GM21360 (cell line): ENCODE measurements at regions not wholly inside any gene's neighbourhood (a gene's known extent, or its start where the extent isn't known, plus 50 kb on each side); places are given as distances from the start of the nearest gene placed in this dataset.

Experiments used
- ATAC-seq: cut with Tn5 transposase; IDR thresholded peaks from one replicate; pipeline ENCODE4 v1.9.1; 2021; ENCODE audit warnings: mild to moderate bottlenecking, moderate library complexity; ENCODE audit not compliant: unreplicated experiment

DNA sequence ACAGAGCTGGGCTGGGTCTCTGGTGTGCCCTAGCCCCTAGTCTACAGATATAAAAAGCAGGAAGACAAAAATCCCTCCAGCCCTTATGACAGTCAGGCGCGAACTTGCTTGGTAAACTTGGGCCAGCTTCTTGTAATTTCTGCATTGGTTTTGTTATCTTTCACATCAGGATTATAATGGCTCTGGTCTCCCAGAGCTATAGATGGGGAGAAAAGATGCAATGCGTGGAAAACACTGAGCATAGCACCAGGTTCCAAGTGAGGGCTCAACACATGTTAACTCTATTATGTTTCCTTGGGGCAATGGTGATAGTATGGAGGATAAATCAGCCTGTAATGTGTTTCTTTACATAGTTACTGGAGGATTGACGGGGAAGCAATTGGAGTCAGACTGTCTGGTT, 246.8 kb upstream of the KCNG1 start:
- no peak for ATAC-seq

GRCh38 chr20:51267679-51268078, 244.8 kb upstream of the KCNG1 start:
- no peak for ATAC-seq

DNA sequence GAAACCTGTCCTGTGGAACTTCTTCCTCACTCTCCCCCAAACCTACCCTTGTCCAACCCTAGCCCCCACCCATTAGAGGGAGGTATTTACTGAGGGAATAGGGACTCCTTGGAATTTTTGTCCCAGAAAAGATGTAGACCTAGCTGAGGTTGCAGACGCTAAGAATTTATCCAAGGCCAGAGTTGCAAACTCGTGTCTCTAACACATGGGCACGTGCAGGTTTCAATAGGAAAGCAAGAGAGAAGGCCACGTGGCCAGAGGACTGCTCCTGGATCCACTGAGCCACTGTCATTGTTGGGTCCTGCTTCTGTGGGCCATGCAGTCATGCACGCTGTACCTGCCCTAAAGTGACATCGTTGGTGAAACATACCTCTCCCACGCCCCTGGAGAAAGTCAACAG, 243.4 kb upstream of the KCNG1 start:
- ATAC-seq = no peak

DNA sequence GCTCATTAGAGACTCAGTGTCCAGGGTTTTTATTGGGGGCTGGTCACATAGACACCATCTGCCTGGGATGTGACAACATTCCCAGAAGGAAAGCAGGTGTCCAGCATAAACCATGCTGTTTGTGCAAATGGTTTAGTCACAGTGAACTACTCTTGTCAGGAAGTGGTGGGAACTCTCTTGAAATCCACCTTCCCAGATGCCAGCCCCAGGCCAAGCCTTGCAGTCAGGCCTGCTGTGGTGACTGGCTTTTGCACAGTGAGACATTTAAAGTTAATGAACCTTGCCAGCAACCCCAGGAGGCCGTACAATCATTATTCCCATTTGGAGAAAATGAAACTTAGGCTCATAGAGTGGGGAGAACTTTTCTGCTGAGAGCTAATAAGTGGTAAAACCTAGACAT, 242.5 kb upstream of the KCNG1 start:
- no peak for ATAC-seq

DNA sequence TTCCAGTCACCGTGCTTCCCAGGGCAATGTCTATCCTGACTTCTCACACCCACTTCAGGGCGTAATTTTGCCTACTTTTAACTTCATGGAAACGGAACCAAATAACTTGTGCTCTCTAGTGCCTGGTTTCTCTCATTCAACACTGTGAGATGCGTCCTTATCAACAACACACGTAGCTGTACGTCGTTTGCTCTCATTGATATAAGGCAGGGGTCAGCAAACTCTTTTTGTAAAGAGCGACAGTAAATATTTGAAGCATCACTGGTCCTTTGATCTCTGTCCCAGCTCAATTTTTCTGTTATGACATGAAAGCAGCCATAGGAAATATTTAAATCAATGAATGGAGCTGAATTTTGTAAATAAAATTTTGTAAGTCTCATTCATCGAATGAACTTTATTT, 239.3 kb upstream of the KCNG1 start:
- ATAC-seq = no peak

DNA sequence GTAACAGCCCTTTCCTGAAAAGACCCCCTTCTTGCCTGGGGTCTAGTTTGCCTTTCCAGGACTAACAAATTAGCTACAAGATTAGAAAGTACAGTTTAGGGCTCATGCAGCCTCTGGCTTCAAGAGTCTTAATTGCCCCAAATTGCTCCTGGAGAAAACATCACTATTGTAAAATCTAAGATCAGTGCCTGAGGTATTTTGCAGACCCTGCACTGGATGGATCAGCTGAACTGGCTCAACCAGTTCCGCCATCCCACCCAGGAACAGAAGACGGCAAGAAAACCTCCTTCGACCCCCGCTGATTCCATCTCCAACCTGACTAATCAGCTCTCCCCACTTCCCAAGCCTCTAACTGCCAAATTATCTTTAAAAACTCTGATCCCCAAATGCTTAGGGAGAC, 236.5 kb upstream of the KCNG1 start:
- ATAC-seq = no peak

DNA sequence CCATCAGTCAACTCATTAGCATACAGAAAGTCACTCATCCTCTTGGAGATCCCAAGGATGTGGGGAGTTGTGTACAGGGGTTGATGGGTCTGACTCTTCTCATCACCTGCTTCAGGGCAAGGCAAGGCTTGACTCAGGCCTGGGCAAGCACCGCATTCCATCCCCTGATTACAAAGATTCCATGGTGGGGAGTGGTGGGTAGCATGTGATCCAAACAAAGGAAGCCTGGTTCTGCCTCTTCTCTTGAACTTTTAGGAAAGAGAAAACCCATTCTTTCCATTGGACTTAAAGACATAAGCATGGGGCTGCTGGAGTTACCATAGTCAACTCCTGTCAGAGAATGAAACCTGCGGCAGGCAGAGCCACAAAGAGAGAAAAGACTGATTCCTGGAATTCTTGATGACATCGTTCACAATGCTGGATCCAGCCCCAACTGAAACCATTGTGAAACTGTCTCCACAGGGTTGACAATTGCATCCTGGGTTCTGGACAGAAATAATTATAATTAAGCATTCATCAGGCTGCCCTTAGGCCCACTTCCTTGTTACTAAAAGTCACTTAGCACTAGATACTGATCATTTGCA, 235.8 kb upstream of the KCNG1 start:
- no peak for ATAC-seq

DNA sequence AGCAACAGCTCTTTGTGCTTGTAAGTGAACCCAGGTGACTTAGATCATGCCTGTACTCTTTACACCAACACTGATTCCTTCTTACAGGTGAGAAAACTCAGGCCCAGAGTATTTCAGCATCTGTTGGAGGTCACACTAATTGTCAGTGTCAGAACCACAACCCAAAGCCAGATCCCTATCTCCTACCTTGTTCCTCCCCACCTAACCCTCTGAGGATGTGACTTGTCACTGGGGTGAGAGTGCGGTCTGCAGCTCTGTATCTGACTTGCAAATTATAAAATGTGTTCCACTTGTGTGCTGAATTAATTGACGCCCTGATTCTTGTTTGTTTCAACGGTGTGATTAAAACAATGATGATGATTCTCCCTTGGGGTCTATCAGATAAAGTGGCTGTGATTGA, 232.5 kb upstream of the KCNG1 start:
- no peak for ATAC-seq

DNA sequence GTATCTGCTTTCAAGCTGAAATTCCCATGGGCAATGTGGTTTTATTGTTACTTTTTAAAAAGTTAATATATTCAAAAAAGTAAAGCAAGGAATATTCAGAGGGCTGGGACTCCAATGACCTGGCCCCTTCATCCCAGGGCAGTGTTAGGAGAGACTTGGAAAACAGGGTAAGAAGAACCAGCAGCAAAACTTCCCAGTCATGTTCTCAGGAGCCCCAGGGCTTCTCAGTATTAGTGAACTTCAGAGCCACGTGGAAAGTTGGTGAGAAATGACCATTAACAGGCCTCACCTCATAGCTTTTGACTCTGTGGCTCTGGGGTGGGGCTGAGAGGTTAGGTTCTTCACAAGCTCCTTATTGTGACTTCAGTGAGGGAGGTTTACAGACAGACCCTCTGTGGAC, 230.4 kb upstream of the KCNG1 start:
- ATAC-seq = no peak

GRCh38 chr20:51249781-51250180, 226.9 kb upstream of the KCNG1 start:
- no peak for ATAC-seq

DNA sequence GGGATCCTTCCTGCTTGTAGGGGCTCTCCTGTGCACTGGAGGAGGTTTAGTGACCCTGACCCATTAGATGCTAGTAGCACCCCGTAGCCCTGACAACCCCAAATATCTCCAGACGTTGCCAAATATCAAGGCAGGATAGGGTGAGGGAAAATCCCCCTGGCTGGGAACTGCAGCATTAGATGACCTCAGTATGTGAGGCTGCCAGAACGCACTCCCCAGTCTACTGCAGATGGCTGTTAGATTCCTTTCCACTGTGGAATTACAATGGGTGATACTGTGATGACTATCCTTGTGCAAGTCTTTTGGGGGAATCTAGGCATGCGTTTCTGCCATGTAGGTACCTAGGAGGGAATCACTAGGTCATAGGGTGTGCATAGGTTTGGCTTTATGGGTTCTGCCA, 226.3 kb upstream of the KCNG1 start:
- ATAC-seq = no peak

- no peak for ATAC-seq
Measured at GRCh38 chr20:51244466-51244865, 221.6 kb upstream of the KCNG1 start.

DNA sequence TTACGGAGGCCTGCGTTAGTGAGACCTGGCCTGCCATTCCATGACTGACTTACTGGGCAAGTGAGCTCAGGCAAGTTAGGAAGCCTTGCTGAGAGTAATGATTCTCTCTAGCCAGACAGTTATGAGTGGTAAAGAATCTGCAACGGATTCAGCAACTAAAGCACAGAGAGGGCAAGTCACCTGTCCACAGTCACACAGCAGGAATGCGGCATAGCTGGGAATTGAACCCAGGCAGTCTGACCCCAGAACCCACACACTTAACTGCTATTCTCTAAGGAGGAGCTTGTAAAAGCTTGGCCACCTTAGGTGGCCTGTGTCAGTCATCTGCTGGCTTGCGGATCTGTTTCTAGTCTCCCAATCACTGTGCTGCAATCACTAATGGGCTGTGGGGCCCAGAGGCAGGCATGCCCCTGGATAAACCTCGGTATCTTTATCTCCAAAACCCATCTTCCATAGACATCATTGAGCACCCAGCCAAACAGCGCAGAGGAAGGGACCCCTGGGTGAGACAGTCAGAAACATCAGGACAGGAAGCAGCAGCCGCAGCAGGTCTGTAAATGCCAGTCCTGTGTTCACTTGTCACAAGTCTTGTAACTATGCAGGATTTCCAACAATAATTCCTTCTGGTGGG, 215.9 kb upstream of the KCNG1 start:
- ATAC-seq = no peak

GRCh38 chr20:51237791-51238190, 214.9 kb upstream of the KCNG1 start:
- no peak for ATAC-seq

- no peak for ATAC-seq
Measured at GRCh38 chr20:51237278-51237677, 214.4 kb upstream of the KCNG1 start.

- no peak for ATAC-seq
Measured at GRCh38 chr20:51236421-51236820, 213.5 kb upstream of the KCNG1 start.

- no peak for ATAC-seq
Measured at GRCh38 chr20:51233345-51233744, 210.4 kb upstream of the KCNG1 start.

GRCh38 chr20:51230727-51231126, 207.8 kb upstream of the KCNG1 start:
- no peak for ATAC-seq

DNA sequence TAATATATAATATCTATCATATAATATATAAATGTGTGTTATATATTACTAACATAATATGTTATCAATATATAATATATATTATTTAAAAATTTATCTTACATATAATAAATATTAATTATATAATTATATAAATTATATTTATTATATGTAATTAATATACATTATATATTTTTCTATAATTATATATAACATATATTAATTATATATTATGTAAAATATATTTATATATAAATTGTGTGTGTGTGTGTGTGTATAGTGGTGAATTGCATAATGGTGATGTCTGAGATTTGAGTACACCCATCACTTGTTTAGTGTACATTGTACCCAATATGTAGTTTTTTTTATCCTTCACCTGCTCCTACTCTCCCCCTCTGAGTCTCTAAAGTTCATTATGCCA, 205.9 kb upstream of the KCNG1 start:
- ATAC-seq = no peak

DNA sequence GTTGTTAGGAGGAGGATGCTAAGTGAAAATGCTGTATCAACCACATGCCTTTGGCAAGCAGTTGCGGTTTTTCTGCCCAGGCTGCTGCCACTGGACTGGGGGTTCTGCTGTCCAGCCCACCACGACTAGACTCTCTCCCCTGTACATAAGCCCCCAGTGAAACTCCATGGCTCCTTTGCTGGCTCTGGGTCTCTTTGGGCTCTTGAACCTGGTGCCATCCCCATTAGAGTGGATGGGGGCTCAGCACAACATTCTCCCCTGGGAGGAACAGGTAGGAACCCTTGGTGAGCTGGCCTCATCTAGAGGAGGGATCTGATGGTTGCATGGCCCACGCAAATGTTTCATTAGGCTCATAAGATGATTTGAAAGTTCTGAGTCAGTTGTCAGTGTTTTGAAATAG, 204.8 kb upstream of the KCNG1 start:
- ATAC-seq = no peak

- ATAC-seq = no peak
Measured at GRCh38 chr20:51223183-51223720, 200.3 kb upstream of the KCNG1 start.

DNA sequence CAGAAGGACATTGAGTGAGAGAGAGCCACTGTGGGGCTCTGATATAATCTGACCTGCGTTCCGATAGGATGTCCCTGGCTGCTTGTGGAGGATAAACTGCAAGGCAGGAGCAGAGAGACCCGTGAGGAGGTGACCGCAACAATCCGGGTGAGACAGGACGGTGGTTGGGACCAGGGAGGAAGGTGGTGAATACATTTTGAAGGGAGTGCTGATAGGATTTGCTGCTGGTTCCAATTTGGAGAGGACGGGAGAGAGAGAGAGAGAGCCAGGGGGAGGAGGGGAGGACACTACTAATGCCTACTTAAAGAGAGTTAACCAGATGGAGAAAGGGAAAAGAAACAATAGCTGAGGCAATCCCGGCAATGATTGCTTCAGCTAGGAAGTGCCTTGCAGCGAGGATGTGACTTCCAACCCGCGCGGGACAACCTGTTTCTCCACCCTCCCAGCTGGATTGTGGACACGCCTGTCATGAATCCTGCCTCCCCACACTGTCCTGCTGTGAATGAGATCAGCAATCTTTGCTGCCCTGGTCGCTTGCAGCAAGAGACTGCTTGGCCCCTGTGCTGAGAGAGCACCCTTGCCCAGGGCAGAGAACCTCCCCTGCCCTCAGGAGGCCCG, 199.0 kb upstream of the KCNG1 start:
- ATAC-seq = no peak
